Mononuclear cell (primary cell): ENCODE measurements at regions not wholly inside any gene's neighbourhood (a gene's known extent, or its start where the extent isn't known, plus 50 kb on each side); places are given as distances from the start of the nearest gene placed in this dataset.

Experiments used
- H3K27me3 ChIP-seq: 2 replicates; pipeline ENCODE4 v1.6.0; 2011; ENCODE audit warnings: low read length, control low read depth; ENCODE audit not compliant: insufficient read depth
- H3K4me1 ChIP-seq: 2 replicates; pipeline ENCODE4 v1.5.1; 2011; ENCODE audit warnings: mild to moderate bottlenecking, low read length, control low read depth; ENCODE audit not compliant: insufficient read depth
- H3K4me3 ChIP-seq: 2 replicates; pipeline ENCODE4 v1.5.1; 2011; ENCODE audit warnings: mild to moderate bottlenecking, low read length, moderate library complexity
- H3K9me3 ChIP-seq: 2 replicates; pipeline ENCODE4 v1.5.1; 2011; ENCODE audit warnings: low read depth, mild to moderate bottlenecking, control low read depth, low read length

GRCh38 chr18:40685219-40685618 is 1269.8 kb upstream of the PIK3C3 start:
- Histone ChIP-seq H3K4me3 (no peak overlapping the region), H3K4me1 (no peaks in the 10 kb centered on the region), H3K27me3 (no peaks in the 10 kb centered on the region), H3K9me3 (no peaks in the 10 kb centered on the region)

- Histone ChIP-seq H3K4me1 (no peaks in the 10 kb centered on the region), H3K27me3 (no peaks in the 10 kb centered on the region), H3K4me3 (no peak overlapping the region), H3K9me3 (no peaks in the 10 kb centered on the region)
These were observed 1276.7 kb upstream of the PIK3C3 start for GRCh38 chr18:40678318-40678717.

- H3K4me1 ChIP-seq, result no peaks in the 10 kb centered on the region
- H3K9me3 ChIP-seq, result no peaks in the 10 kb centered on the region
- H3K4me3 ChIP-seq, result no peak overlapping the region
- H3K27me3 ChIP-seq, result no peaks in the 10 kb centered on the region
These were observed 1278.4 kb upstream of the PIK3C3 start for GRCh38 chr18:40676668-40677067.

- Histone ChIP-seq H3K4me1 (no peaks in the 10 kb centered on the region), H3K4me3 (no peak overlapping the region), H3K27me3 (no peaks in the 10 kb centered on the region), H3K9me3 (no peaks in the 10 kb centered on the region)
These were observed 1281.9 kb upstream of the PIK3C3 start for GRCh38 chr18:40673150-40673549.

GRCh38 chr18:40672590-40672989 is 1282.4 kb upstream of the PIK3C3 start:
- Histone ChIP-seq H3K9me3 (no peaks in the 10 kb centered on the region), H3K4me3 (no peak overlapping the region), H3K4me1 (no peaks in the 10 kb centered on the region), H3K27me3 (no peaks in the 10 kb centered on the region)

GRCh38 chr18:40670668-40671375 is 1284.2 kb upstream of the PIK3C3 start:
- H3K4me3 ChIP-seq, result no peak overlapping the region
- no peaks in the 10 kb centered on the region for H3K27me3 ChIP-seq
- H3K4me1 ChIP-seq, result no peaks in the 10 kb centered on the region
- peaks cover 6% of the 10 kb centered on the region for H3K9me3 ChIP-seq

GRCh38 chr18:40662898-40663437 is 1292.1 kb upstream of the PIK3C3 start:
- Histone ChIP-seq H3K27me3 (no peaks in the 10 kb centered on the region), H3K4me3 (no peak overlapping the region), H3K9me3 (peaks cover 6% of the 10 kb centered on the region), H3K4me1 (no peaks in the 10 kb centered on the region)

GRCh38 chr18:40653682-40654081 is 1301.4 kb upstream of the PIK3C3 start:
- no peaks in the 10 kb centered on the region for H3K4me1 ChIP-seq
- no peaks in the 10 kb centered on the region for H3K9me3 ChIP-seq
- H3K27me3 ChIP-seq, result no peaks in the 10 kb centered on the region
- no peak overlapping the region for H3K4me3 ChIP-seq

GRCh38 chr18:40652321-40652720 is 1302.7 kb upstream of the PIK3C3 start:
- H3K4me3 ChIP-seq, result no peak overlapping the region
- no peaks in the 10 kb centered on the region for H3K27me3 ChIP-seq
- H3K9me3 ChIP-seq, result no peaks in the 10 kb centered on the region
- H3K4me1 ChIP-seq, result no peaks in the 10 kb centered on the region

- Histone ChIP-seq H3K4me1 (no peaks in the 10 kb centered on the region), H3K9me3 (no peaks in the 10 kb centered on the region), H3K4me3 (no peak overlapping the region), H3K27me3 (no peaks in the 10 kb centered on the region)
These were observed 1303.9 kb upstream of the PIK3C3 start for GRCh38 chr18:40651163-40651562.

GRCh38 chr18:40642692-40643229 is 1312.3 kb upstream of the PIK3C3 start:
- Histone ChIP-seq H3K4me3 (no peak overlapping the region), H3K9me3 (no peaks in the 10 kb centered on the region), H3K27me3 (no peaks in the 10 kb centered on the region), H3K4me1 (no peaks in the 10 kb centered on the region)

- Histone ChIP-seq H3K4me3 (no peak overlapping the region), H3K27me3 (no peaks in the 10 kb centered on the region), H3K9me3 (no peaks in the 10 kb centered on the region), H3K4me1 (no peaks in the 10 kb centered on the region)
These were observed 1323.7 kb upstream of the PIK3C3 start for GRCh38 chr18:40631319-40631718.

- Histone ChIP-seq H3K9me3 (no peaks in the 10 kb centered on the region), H3K4me1 (no peaks in the 10 kb centered on the region), H3K4me3 (no peak overlapping the region), H3K27me3 (no peaks in the 10 kb centered on the region)
These were observed 1324.5 kb upstream of the PIK3C3 start for GRCh38 chr18:40630496-40630895.

- Histone ChIP-seq H3K9me3 (no peaks in the 10 kb centered on the region), H3K4me1 (no peaks in the 10 kb centered on the region), H3K27me3 (no peaks in the 10 kb centered on the region)
These were observed 1330.1 kb upstream of the PIK3C3 start for GRCh38 chr18:40624959-40625358.

GRCh38 chr18:40613721-40614120 is 1341.3 kb upstream of the PIK3C3 start:
- Histone ChIP-seq H3K27me3 (no peaks in the 10 kb centered on the region), H3K9me3 (no peaks in the 10 kb centered on the region), H3K4me1 (no peaks in the 10 kb centered on the region), H3K4me3 (no peak overlapping the region)

More at GRCh38 chr18:40624959-40625358, 1330.1 kb upstream of the PIK3C3 start:
- no peak overlapping the region for H3K4me3 ChIP-seq

GRCh38 chr18:40612356-40612755 is 1342.7 kb upstream of the PIK3C3 start:
- Histone ChIP-seq H3K4me3 (no peak overlapping the region), H3K4me1 (no peaks in the 10 kb centered on the region), H3K27me3 (no peaks in the 10 kb centered on the region), H3K9me3 (no peaks in the 10 kb centered on the region)
